Lower leg skin (tissue), 4 donors: ENCODE measurements at regions not wholly inside any gene's neighbourhood (a gene's known extent, or its start where the extent isn't known, plus 50 kb on each side); places are given as distances from the start of the nearest gene placed in this dataset.

Experiments
- DNase-seq, 2 donors: peaks; one replicate each; pipeline ENCODE4 v3.0.0-alpha.2; 2019; ENCODE audit warnings: low spot score in 2 of 2
- H3K4me3 ChIP-seq: fragments of 200-600 bp; sonication (generic); 2 replicates; pipeline ENCODE4 v1.5.1; 2017; ENCODE audit warnings: mild to moderate bottlenecking, low read depth; ENCODE audit not compliant: poor library complexity, severe bottlenecking
- CTCF ChIP-seq, 3 donors: fragments of 450-650 bp; IDR thresholded peaks; one replicate each; pipeline ENCODE4 v1.5.1; 2016; ENCODE audit warnings: antibody characterized with exemption in 3 of 3, mild to moderate bottlenecking in 3 of 3, moderate library complexity in 2 of 3
- POLR2A ChIP-seq, 2 donors: fragments of 450-650 bp; IDR thresholded peaks; one replicate each; pipeline ENCODE4 v1.6.1; 2016 to 2017; ENCODE audit warnings: antibody characterized with exemption in 2 of 2, mild to moderate bottlenecking in 1 of 2, moderate library complexity in 1 of 2
- WGBS, 2 donors: methylation state at CpG; one replicate each; pipeline ENCODE4 v1.1.5; 2018; 5-methylcytosine and 5-hydroxymethylcytosine counted together
- intact Hi-C: fragments of 100-400 bp; cut with DNase I; formaldehyde crosslinking; loops from one replicate; pipeline ENCODE4 v1.15.0; 2023; ENCODE audit warnings: low total_unique reads

GRCh38 chr16:64892835-64893785 lies 228.8 kb downstream of the CDH11 start:
- intact Hi-C loops, result no loop called here
- no peak overlapping the region for H3K4me3 ChIP-seq
- TF ChIP-seq POLR2A (IDR thresholded peaks at IDR 0.05), result no peak
- TF ChIP-seq CTCF (IDR thresholded peaks at IDR 0.05), result no peak
- 45 to 51% methylated on average over 11 of the region's 11 CpGs for WGBS, 2 donors
- no peak for DNase-seq

- no peak overlapping the region for H3K4me3 ChIP-seq
- TF ChIP-seq CTCF (IDR thresholded peaks at IDR 0.05) (no peak), POLR2A (IDR thresholded peaks at IDR 0.05) (no peak)
- DNase-seq, result no peak
- intact Hi-C loops, result no loop called here
- WGBS, 2 donors, result 87 to 94% methylated on average over 2 of the region's 2 CpGs
Observed at GRCh38 chr16:64889446-64889845, 232.4 kb downstream of the CDH11 start.

- intact Hi-C loops, result no loop called here
- no peak overlapping the region for H3K4me3 ChIP-seq
- DNase-seq, result no peak
- TF ChIP-seq POLR2A (IDR thresholded peaks at IDR 0.05), result no peak
- no peak for TF ChIP-seq CTCF (IDR thresholded peaks at IDR 0.05)
Observed at GRCh38 chr16:64887651-64888050, 234.2 kb downstream of the CDH11 start.

- intact Hi-C loops, result no loop called here
- TF ChIP-seq CTCF (IDR thresholded peaks at IDR 0.05), result no peak
- no peak for TF ChIP-seq POLR2A (IDR thresholded peaks at IDR 0.05)
- no peak overlapping the region for H3K4me3 ChIP-seq
- 70 to 76% methylated on average over 6 of the region's 6 CpGs for WGBS, 2 donors
- DNase-seq, result no peak
Observed at GRCh38 chr16:64882078-64882784, 239.6 kb downstream of the CDH11 start.

GRCh38 chr16:64880994-64881393 lies 240.9 kb downstream of the CDH11 start:
- DNase-seq, result no peak
- intact Hi-C loops, result no loop called here
- no peak for TF ChIP-seq CTCF (IDR thresholded peaks at IDR 0.05)
- TF ChIP-seq POLR2A (IDR thresholded peaks at IDR 0.05), result no peak
- no peak overlapping the region for H3K4me3 ChIP-seq
- 44 to 52% methylated on average over 2 of the region's 2 CpGs for WGBS, 2 donors
